ENCODE measurements at regions not wholly inside any gene's neighbourhood (a gene's known extent, or its start where the extent isn't known, plus 50 kb on each side); places are given as distances from the start of the nearest gene placed in this dataset.
"Not testable (repeated sequence)": the region's sequence is repeated elsewhere in the genome, so short reads cannot be mapped to it uniquely, and the experiment has no call there.

DNA sequence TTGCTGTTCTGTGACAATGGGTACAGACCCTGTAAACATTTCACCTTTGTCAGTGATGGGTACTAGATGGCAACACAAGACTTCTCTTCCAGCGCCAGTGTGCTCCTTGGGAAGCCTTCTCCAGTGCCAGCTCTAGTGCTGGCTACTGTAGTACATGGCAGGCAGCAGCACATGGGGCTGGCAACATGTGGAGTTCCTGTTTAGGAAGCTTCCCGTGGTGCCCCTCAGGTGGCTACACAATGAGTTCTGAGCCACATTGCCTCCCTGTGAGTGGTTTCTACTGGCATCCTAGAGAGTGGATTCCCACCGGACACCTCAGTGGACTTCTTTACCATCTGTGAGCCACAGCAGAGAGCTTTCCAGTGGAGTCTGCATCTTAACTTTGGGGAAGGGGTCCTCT, 302.1 kb downstream of the CYRIA start:
- no peak for DNase-seq

DNA sequence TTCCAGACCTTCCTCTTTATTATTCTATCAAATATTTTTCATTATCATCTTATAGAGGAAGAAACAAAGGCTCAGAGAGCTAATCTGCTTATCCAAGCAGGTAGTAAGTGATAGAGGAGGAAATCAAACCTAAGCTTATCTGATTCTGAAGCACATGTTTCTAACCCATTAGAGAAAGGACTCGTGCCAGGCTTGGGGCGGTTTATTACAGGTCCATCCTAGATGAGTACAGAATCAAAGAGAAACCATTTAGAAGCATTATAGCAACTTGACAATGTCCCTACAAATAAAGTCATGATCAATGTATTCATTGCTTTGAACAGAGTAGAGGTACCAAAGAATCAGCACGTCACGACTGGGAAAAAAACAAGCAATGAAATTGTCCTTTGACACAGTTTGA, 303.0 kb downstream of the CYRIA start:
- DNase-seq, result no peak

GRCh38 chr2:16361261-16361995, 304.2 kb downstream of the CYRIA start:
- DNase-seq, result no peak

- no peak for DNase-seq
These were observed 305.7 kb downstream of the CYRIA start for GRCh38 chr2:16359961-16360360.

GRCh38 chr2:16357188-16357587, 308.4 kb downstream of the CYRIA start:
- no peak for DNase-seq

DNA sequence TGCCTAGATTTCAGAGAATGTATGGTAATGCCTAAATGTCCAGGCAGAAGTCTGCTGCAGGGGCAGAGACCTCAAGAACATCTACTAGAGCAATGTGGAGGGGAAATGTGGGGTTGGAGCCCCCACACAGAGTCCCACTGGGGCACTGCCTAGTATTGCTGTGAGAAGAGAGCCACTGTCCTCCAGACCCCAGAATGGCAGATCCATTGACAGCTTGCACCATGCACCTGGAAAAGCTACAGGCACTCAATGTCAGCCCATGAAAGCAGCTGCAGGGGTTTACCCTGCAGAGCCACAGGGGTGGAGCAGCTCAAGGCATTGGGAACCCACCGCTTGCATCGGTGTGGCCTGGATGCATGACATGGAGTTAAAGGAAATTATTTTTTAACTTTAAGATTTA, 314.1 kb downstream of the CYRIA start:
- no peak for DNase-seq

GRCh38 chr2:16351137-16351536, 314.5 kb downstream of the CYRIA start:
- no peak for DNase-seq

DNA sequence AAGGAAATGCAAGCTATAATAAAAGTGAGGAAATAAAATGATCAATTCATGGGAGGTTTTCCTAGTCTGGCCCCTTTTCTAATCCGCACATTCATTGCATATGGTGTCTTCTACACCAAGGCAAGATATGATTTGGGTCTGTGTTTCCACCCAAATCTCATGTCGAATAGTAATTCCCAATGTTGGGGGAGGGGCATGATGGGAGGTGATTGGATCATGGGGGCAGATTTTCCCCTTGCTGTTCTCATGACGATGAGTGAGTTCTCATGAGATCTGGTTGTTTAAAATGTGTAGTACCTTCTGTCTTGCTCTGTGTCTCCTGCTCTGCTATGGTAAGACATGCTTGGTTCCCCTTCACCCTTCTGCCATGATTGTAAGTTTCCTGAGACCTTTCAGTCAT, 315.4 kb downstream of the CYRIA start:
- DNase-seq, result no peak

DNA sequence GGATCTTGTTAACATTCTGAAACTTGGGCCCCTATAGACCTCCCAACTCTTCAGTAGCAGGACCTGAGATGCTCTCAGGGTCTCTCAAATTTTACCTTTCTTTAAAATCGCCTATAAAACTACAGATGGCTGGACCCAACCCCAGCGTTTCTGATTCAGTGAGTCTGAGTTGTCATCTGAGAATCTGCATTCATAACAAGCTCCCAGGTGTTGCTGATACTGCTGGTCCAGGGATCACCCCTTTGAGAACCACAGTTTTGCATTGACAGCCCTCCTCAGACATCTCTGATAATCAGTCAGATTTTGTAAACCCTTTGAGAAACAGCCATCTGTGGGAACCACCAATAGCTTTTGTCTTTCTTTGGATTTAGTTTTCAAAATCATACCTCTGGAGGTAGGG, 315.8 kb downstream of the CYRIA start:
- DNase-seq, result no peak

GRCh38 chr2:16348821-16349515, 316.7 kb downstream of the CYRIA start:
- DNase-seq, result no peak

DNA sequence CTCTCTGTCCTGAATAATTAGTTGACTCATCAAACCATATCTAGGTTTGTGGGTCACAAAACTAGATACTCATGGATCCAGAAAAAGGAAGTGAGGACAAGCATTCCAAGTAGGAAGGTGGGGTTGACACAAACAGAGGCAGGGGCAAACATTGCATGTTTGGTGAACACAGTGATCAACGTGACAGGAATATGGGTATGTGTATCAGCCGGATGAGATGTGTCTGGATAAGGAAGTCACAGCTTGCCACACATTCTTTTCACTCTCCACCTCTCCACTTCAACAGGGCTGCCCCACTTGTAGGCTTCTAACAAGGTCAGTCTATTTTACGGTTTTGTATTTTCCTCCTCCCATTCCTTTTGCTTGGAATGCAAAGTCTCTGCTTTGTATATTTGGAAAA, 319.0 kb downstream of the CYRIA start:
- no peak for DNase-seq

DNA sequence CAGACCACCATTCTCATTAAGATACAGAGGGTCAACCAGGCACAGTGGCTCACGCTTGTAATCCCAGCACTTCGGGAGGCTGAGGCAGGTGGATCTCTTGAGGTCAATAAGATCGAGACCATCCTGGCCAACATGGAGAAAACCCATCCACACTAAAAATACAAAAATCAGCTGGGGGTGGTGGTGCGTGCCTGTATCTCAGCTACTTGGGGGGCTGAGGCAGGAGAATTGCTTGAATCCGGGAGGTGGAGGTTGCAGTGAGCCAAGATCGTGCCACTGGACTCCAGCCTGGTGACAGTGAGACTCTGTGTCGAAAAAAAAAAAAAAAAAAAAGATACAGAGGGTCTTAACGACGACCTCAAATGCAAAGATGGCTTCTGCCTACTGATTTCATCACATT, 320.4 kb downstream of the CYRIA start:
- not testable (repeated sequence) for DNase-seq

- no peak for DNase-seq
These were observed 326.4 kb downstream of the CYRIA start for GRCh38 chr2:16339206-16339605.

GRCh38 chr2:16338026-16338425, 327.6 kb downstream of the CYRIA start:
- no peak for DNase-seq

DNA sequence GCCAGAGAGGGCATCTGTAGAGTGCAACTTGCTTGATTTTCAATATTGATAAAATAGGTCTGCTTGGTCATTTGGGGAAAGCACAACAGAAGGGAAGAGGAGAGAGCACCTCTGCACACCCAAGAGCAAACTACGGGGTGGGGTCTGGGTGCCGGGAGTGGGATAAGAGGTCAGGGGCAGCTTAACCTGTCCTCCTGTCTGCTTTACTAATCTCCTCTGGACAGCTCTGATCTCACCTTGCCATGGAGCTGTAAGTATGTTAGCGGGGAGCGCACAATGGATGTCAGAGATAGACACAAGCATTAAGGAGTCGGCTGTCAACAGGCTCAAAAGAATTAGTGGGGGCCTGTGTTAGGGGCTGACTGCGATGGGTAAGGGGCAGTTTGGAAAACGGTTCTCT, 328.7 kb downstream of the CYRIA start:
- DNase-seq, result no peak

- no peak for DNase-seq
These were observed 329.1 kb downstream of the CYRIA start for GRCh38 chr2:16336491-16336890.

- DNase-seq, result no peak
These were observed 329.7 kb downstream of the CYRIA start for GRCh38 chr2:16335947-16336346.

- no peak for DNase-seq
These were observed 330.1 kb downstream of the CYRIA start for GRCh38 chr2:16335604-16335930.

DNA sequence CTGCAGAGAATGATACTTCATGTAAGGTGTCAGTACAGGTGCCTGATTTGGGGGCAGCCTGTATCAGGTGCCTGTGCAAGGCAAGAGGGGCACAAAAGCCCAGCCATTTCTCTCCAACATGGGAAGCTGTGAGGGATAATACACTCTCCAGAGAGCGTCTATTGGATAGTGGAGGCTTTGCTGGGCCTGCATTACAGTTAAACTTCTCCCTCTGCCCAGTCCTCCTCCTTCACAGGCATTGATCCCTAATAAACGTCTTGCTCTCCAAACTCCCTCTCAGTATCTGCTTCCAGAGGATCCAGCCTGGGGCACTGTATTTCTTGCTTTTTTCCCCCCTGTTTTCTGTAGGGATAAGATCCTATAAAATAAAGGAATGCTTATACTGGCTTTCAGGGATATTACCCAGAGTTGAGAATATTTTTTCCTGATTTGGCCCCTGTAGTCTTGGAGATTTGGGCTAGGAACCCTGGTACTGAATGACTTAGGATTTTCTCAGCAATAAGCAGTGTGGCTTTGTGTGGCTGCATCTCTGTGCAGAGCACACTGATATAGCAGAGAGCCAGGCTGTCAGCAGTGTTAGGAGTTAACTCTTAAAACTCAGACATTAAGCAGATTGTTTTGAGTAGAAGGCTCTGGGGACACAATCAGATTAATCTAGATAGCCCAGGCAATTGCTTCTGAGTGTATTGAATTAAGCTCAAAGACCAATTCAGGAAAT, 330.6 kb downstream of the CYRIA start:
- no peak for DNase-seq

DNA sequence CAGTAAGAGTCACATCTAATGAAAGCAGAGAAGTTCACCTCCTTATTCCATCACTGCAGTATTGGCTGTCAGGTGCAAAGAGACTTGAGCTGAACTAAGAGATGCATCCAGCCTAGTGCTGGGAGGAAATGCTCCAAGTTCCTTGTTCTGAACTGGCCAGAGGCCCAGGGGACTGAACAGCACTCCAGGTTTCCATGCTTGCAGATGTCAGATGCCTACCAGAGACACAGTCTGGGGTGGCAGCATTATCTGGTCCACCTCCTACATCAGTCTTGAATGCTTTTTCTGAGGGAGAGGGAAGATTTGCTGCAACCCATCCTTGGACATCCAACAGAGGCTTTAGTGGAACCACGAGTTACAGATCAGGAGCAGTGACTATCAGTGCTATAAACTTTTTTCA, 331.3 kb downstream of the CYRIA start:
- no peak for DNase-seq

DNA sequence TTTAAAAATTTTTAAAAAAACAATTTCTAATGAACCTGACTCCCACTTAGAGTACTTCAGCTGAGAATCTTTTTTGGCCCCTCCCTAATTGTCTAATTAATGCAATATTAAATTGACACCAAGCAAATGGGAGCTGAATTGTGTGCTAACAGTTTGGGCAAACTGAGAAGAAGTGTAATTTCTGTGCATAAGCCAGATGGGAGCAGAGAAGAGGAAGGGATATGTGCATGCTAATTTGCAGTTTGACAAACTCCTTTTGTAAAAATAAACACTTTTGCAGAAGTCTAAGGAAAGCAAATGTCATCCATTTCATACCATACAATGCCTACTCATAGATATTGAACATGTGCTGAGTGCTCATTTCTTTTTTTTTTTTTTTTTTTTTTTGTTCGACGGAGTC, 332.0 kb downstream of the CYRIA start:
- DNase-seq, result no peak

GRCh38 chr2:16332681-16333557, 332.7 kb downstream of the CYRIA start:
- no peak for DNase-seq

DNA sequence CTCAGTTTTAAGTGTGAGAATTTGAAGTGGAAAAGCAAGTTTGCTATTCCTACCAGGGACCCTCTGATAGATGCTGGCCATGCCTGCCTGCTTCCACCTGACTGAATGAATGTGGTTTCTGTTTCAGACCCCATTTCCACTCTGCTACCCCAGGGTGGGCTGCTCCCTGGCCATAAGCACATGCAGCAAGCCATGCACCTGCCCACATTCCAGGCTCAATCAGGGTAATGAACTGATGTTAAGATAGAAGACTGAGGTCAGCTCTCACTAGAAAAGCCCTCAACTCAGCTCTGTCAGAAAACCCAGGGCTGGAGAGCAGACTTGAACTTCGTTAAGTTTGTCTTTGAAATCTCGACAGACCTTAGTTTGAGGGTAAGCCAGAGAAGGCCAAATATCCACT, 333.9 kb downstream of the CYRIA start:
- no peak for DNase-seq
